SK-N-SH treated with all-trans-retinoic acid at 6 μM for 48 hours (cell line): ENCODE measurements at regions not wholly inside any gene's neighbourhood (a gene's known extent, or its start where the extent isn't known, plus 50 kb on each side); places are given as distances from the start of the nearest gene placed in this dataset.

Experiments used
- CREB5 ChIP-seq: fragments of 250-450 bp; sonication (Bioruptor Pico); IDR thresholded peaks from 2 replicates; pipeline ENCODE4 v1.5.1; 2020; ENCODE audit warnings: low read depth, mild to moderate bottlenecking, moderate library complexity
- CSRNP3 ChIP-seq: fragments of 250-450 bp; sonication (Bioruptor Pico); IDR thresholded peaks from 2 replicates; pipeline ENCODE4 v1.5.1; 2021; ENCODE audit warnings: mild to moderate bottlenecking, moderate library complexity
- OSR1 ChIP-seq: fragments of 250-450 bp; sonication (Bioruptor Pico); IDR thresholded peaks from 2 replicates; pipeline ENCODE4 v1.8.0; 2022; ENCODE audit warnings: moderate library complexity, mild to moderate bottlenecking, inconsistent platforms
- RARB ChIP-seq: fragments of 250-450 bp; sonication (Bioruptor Pico); IDR thresholded peaks from 2 replicates; pipeline ENCODE4 v1.8.0; 2021; ENCODE audit warnings: mild to moderate bottlenecking, moderate library complexity
- TCF4 ChIP-seq: fragments of 250-450 bp; sonication (Bioruptor Pico); IDR thresholded peaks from 2 replicates; pipeline ENCODE4 v1.8.0; 2021; ENCODE audit warnings: mild to moderate bottlenecking, moderate library complexity, borderline replicate concordance
- ZFP3 ChIP-seq: fragments of 250-450 bp; sonication (Bioruptor Pico); IDR thresholded peaks from 2 replicates; pipeline ENCODE4 v1.5.0; 2020; ENCODE audit warnings: mild to moderate bottlenecking, moderate library complexity
- ZNF8 ChIP-seq: fragments of 450-650 bp; formaldehyde crosslinking; IDR thresholded peaks from 2 replicates; pipeline ENCODE4 v1.5.0; 2020; ENCODE audit warnings: mild to moderate bottlenecking, moderate library complexity

DNA sequence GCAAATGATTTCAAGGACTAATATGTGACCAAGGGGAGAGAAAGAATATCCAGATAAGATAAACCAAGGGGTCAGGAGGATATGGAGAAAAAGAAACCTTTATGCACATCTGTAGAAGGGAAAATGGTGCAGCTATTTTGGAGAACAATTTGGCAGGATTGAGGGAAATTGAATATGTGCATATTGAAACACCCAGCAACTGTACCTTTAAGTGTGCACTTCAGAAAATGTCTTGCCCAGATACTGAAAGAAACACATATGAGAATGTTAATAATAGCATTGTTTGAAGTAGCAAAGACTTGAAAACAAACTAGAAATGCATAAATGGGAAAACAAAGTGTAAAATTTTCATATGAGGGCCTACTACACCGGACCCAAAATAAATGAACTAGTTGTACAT is 599.6 kb downstream of the PSAT1 start:
- no peak for TF ChIP-seq OSR1
- no peak for TF ChIP-seq TCF4 (CRISPR knock-in tag)
- no peak for TF ChIP-seq CREB5 (CRISPR knock-in tag)
- TF ChIP-seq RARB (CRISPR knock-in tag) = no peak
- TF ChIP-seq ZNF8 (CRISPR knock-in tag) = no peak
- no peak for TF ChIP-seq ZFP3 (CRISPR knock-in tag)
- no peak for TF ChIP-seq CSRNP3 (CRISPR knock-in tag)
